Caco-2 (cell line): ENCODE measurements at regions not wholly inside any gene's neighbourhood (a gene's known extent, or its start where the extent isn't known, plus 50 kb on each side); places are given as distances from the start of the nearest gene placed in this dataset.

Experiments
- BruUV-seq: library from RNA; stranded (reverse); fragments of 400-500 nt; replicated peaks from 2 replicates; lab custom pipeline; 2021; lab: Mats Ljungman, UMichigan
- CTCF ChIA-PET: fragments of 300-600 bp; sonication (Branson Sonifier 250); formaldehyde crosslinking; loops from one replicate; lab custom pipeline; 2022; ENCODE audit warnings: antibody characterized with exemption; lab: Charles Lee
- POLR2A ChIA-PET: fragments of 300-600 bp; sonication (Branson Sonifier 250); formaldehyde crosslinking; loops from one replicate; lab custom pipeline; 2022; ENCODE audit warnings: antibody characterized with exemption; lab: Charles Lee
- DNase-seq, 2 experiments: peaks; one replicate each; pipeline versions ENCODE4 v3.0.0 to v3.0.0-alpha.2; 2020 to 2022
- H3K27me3 ChIP-seq: replicated peaks from 2 replicates; pipeline ENCODE4 v1.6.0; 2011; ENCODE audit warnings: low read length; ENCODE audit not compliant: control insufficient read depth, insufficient read depth
- H3K36me3 ChIP-seq: 2 replicates; pipeline ENCODE4 v1.5.1; 2011; ENCODE audit warnings: low read length; ENCODE audit not compliant: control insufficient read depth, insufficient read depth
- H3K4me1 ChIP-seq: fragments of 250-450 bp; sonication (Bioruptor Pico); 2 replicates; pipeline ENCODE4 v1.5.1; 2020; ENCODE audit warnings: mild to moderate bottlenecking
- H3K4me3 ChIP-seq: 2 replicates; pipeline ENCODE4 v1.5.1; 2011; ENCODE audit warnings: low read depth, mild to moderate bottlenecking, control low read depth, low read length
- H3K9me3 ChIP-seq: fragments of 250-450 bp; sonication (Bioruptor Pico); 2 replicates; pipeline ENCODE4 v1.5.1; 2020; ENCODE audit warnings: mild to moderate bottlenecking, moderate library complexity
- H3K27ac Mint-ChIP-seq: one replicate; pipeline ENCODE4 v1.8.0; 2022; ENCODE audit warnings: mixed read lengths; ENCODE audit not compliant: unreplicated experiment
- H3K27me3 Mint-ChIP-seq: one replicate; pipeline ENCODE4 v1.8.0; 2022; ENCODE audit warnings: mixed read lengths; ENCODE audit not compliant: insufficient read depth, unreplicated experiment
- H3K36me3 Mint-ChIP-seq: one replicate; pipeline ENCODE4 v1.8.0; 2022; ENCODE audit warnings: mild to moderate bottlenecking, mixed read lengths; ENCODE audit not compliant: insufficient read depth, unreplicated experiment
- H3K4me1 Mint-ChIP-seq: one replicate; pipeline ENCODE4 v1.8.0; 2022; ENCODE audit warnings: low read depth, mixed read lengths; ENCODE audit not compliant: unreplicated experiment
- H3K4me3 Mint-ChIP-seq: one replicate; pipeline ENCODE4 v1.8.0; 2022; ENCODE audit warnings: mild to moderate bottlenecking, moderate library complexity, mixed read lengths; ENCODE audit not compliant: unreplicated experiment
- H3K9me3 Mint-ChIP-seq: one replicate; pipeline ENCODE4 v1.8.0; 2022; ENCODE audit warnings: mixed read lengths; ENCODE audit not compliant: unreplicated experiment
- intact Hi-C: fragments of 100-400 bp; cut with micrococcal nuclease; formaldehyde crosslinking; loops from one replicate; pipeline ENCODE4 v1.10.0; 2022; ENCODE audit not compliant: unreplicated experiment
- TF ChIP-seq, protein P1 (sequence below), 2 experiments: fragments of 200-600 bp in 1 of 2; IDR thresholded peaks; 1 replicate in 1 of 2; 2 replicates in 1 of 2; pipeline versions ENCODE4 v1.5.1 to v1.8.0; 2011 to 2022; ENCODE audit warnings: antibody characterized with exemption in 1 of 2, control low read depth in 1 of 2, inconsistent platforms in 1 of 2, low read depth in 1 of 2, low read length in 1 of 2, mild to moderate bottlenecking in 1 of 2, moderate library complexity in 1 of 2; ENCODE audit not compliant: insufficient read depth in 1 of 2, severe bottlenecking in 1 of 2, unreplicated experiment in 1 of 2

DNA sequence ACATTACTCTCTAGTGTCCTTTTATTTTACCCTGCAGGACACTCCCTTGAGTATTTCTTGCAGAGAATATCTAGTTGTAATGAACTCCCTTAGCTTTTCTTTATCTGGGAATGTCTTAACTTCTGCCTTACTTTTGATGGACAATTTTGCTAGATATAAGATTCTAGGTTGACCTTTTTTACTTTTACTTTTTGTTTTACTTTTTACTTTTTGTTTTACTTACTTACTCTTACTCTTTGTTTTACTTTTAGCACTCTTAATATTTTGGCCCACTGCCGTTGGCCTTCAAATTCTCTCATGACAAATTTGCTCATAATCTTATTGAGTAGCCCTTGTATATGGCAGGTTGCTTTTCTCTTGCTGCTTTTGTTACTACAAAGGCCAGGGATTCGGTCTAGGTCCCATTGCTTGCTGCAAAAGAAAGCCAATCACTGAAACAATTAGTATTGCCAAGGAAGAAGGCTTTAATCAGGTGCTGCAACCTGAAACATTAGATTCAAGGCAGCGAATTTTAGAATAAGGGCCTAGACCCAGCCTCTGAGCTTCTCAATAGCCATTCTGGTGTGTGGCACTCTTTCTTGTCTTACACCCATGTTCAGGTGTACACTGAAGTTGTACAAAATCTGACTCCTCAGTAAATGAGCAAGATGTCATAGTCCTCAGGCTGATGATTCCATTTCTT, 137.0 kb downstream of the TES start:
- Mint-ChIP-seq H3K27me3 (no peaks in the 10 kb centered on the region), H3K4me1 (peaks cover 5% of the 10 kb centered on the region), H3K36me3 (no peaks in the 10 kb centered on the region), H3K9me3 (peaks cover 29% of the 10 kb centered on the region), H3K4me3 (no peak overlapping the region), H3K27ac (no peak overlapping the region)
- Histone ChIP-seq H3K36me3 (no peaks in the 10 kb centered on the region), H3K4me1 (no peaks in the 10 kb centered on the region), H3K27me3 (no peaks in the 10 kb centered on the region), H3K9me3 (peaks cover 10% of the 10 kb centered on the region), H3K4me3 (no peak overlapping the region)
- POLR2A ChIA-PET, result no interaction called here
- no TSS peak for BruUV-seq
- no peak for DNase-seq
- TF ChIP-seq, protein P1, sequence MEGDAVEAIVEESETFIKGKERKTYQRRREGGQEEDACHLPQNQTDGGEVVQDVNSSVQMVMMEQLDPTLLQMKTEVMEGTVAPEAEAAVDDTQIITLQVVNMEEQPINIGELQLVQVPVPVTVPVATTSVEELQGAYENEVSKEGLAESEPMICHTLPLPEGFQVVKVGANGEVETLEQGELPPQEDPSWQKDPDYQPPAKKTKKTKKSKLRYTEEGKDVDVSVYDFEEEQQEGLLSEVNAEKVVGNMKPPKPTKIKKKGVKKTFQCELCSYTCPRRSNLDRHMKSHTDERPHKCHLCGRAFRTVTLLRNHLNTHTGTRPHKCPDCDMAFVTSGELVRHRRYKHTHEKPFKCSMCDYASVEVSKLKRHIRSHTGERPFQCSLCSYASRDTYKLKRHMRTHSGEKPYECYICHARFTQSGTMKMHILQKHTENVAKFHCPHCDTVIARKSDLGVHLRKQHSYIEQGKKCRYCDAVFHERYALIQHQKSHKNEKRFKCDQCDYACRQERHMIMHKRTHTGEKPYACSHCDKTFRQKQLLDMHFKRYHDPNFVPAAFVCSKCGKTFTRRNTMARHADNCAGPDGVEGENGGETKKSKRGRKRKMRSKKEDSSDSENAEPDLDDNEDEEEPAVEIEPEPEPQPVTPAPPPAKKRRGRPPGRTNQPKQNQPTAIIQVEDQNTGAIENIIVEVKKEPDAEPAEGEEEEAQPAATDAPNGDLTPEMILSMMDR (IDR thresholded peaks at IDR 0.05; ENCODE audit: insufficient read depth in 1 of 2, low read depth in 1 of 2, low read length in 1 of 2, severe bottlenecking in 1 of 2, unreplicated experiment in 1 of 2), result no peak
- CTCF ChIA-PET, result no interaction called here
- intact Hi-C loops, result no loop called here

DNA sequence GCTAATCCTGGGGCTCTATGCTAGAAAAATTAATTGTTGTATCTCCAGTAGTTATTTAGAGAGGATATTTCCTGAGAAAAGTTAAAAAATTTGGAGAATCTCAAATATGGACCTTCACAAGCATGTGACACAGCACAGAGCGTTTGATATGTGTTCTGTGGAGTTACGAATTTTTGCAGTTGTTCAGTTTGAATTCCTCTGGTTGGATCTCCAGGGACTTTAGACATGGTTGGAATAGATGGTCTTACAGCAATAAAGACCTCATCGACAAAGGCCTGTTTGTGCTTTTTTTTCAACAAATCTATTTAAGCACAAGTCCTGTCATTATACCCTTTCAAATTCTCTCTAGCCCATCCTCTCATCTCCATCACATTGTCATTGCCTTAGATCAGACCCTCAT, 138.0 kb downstream of the TES start:
- H3K9me3 ChIP-seq, result peaks cover 10% of the 10 kb centered on the region
- no TSS peak for BruUV-seq
- ChIA-PET CTCF (no interaction called here), POLR2A (no interaction called here)
- Mint-ChIP-seq H3K27me3 (no peaks in the 10 kb centered on the region), H3K9me3 (peaks cover 29% of the 10 kb centered on the region), H3K4me1 (peaks cover 8% of the 10 kb centered on the region), H3K27ac (no peak overlapping the region), H3K4me3 (no peak overlapping the region), H3K36me3 (no peaks in the 10 kb centered on the region)
- H3K4me1 ChIP-seq, result no peaks in the 10 kb centered on the region
- H3K36me3 ChIP-seq, result no peaks in the 10 kb centered on the region
- intact Hi-C loops, result no loop called here
- H3K4me3 ChIP-seq, result no peak overlapping the region
- no peaks in the 10 kb centered on the region for H3K27me3 ChIP-seq
- TF ChIP-seq, protein P1 (IDR thresholded peaks at IDR 0.05; ENCODE audit: insufficient read depth in 1 of 2, low read depth in 1 of 2, low read length in 1 of 2, severe bottlenecking in 1 of 2, unreplicated experiment in 1 of 2), result no peak
- DNase-seq, result no peak

DNA sequence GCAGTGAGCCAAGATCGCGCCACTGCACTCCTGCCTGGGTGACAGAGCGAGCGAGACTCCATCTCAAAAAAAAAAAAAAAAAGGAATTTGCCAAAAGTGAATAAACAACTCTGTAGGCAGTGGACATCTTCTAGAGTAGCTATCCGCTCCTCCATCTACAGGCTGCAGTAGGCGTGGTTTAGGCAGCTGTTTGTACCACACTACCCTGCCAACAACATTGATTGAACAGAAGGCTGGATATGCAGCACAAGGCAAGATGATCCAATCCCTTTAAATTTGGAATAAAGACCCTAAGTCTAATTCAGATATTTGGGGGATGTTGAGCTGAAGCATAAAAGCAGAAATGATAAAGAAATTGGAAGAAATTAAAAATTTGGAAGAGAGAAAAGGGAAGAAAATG, 141.6 kb downstream of the TES start:
- Histone ChIP-seq H3K4me3 (no peak overlapping the region), H3K36me3 (no peaks in the 10 kb centered on the region), H3K9me3 (peaks cover 3% of the 10 kb centered on the region), H3K4me1 (peaks cover 29% of the 10 kb centered on the region), H3K27me3 (no peaks in the 10 kb centered on the region)
- Mint-ChIP-seq H3K27ac (no peak overlapping the region), H3K4me3 (no peak overlapping the region), H3K36me3 (no peaks in the 10 kb centered on the region), H3K4me1 (peaks cover 16% of the 10 kb centered on the region), H3K9me3 (peaks cover 20% of the 10 kb centered on the region), H3K27me3 (no peaks in the 10 kb centered on the region)
- BruUV-seq, result no TSS peak
- TF ChIP-seq, protein P1 (IDR thresholded peaks at IDR 0.05; ENCODE audit: insufficient read depth in 1 of 2, low read depth in 1 of 2, low read length in 1 of 2, severe bottlenecking in 1 of 2, unreplicated experiment in 1 of 2), result no peak
- CTCF ChIA-PET, result no interaction called here
- POLR2A ChIA-PET, result no interaction called here
- intact Hi-C loops, result no loop called here
- no peak for DNase-seq
